ENCODE measurements at regions not wholly inside any gene's neighbourhood (a gene's known extent, or its start where the extent isn't known, plus 50 kb on each side); places are given as distances from the start of the nearest gene placed in this dataset.
"Not testable (repeated sequence)": the region's sequence is repeated elsewhere in the genome, so short reads cannot be mapped to it uniquely, and the experiment has no call there.

GRCh38 chr2:65778137-65778536 is 345.7 kb upstream of the SPRED2 start:
- no peak for DNase-seq

GRCh38 chr2:65775839-65776238 is 343.4 kb upstream of the SPRED2 start:
- no peak for DNase-seq

GRCh38 chr2:65767946-65768345 is 335.5 kb upstream of the SPRED2 start:
- no peak for DNase-seq

GRCh38 chr2:65766768-65767267 is 334.4 kb upstream of the SPRED2 start:
- DNase-seq, result no peak

GRCh38 chr2:65765376-65765775 is 333.0 kb upstream of the SPRED2 start:
- DNase-seq, result no peak

- DNase-seq, result no peak
These were observed 329.7 kb upstream of the SPRED2 start for GRCh38 chr2:65762068-65762467.

- no peak for DNase-seq
These were observed 321.8 kb upstream of the SPRED2 start for GRCh38 chr2:65754219-65754618.

- no peak for DNase-seq
These were observed 319.0 kb upstream of the SPRED2 start for GRCh38 chr2:65751408-65751807.

- DNase-seq, result no peak
These were observed 317.1 kb upstream of the SPRED2 start for GRCh38 chr2:65749545-65749944.

GRCh38 chr2:65747875-65748274 is 315.5 kb upstream of the SPRED2 start:
- DNase-seq, result not testable (repeated sequence)

GRCh38 chr2:65746931-65747675 is 314.7 kb upstream of the SPRED2 start:
- DNase-seq, result no peak

- DNase-seq, result no peak
These were observed 312.2 kb upstream of the SPRED2 start for GRCh38 chr2:65744477-65745200.

GRCh38 chr2:65742977-65743376 is 310.6 kb upstream of the SPRED2 start:
- no peak for DNase-seq

GRCh38 chr2:65739927-65740326 is 307.5 kb upstream of the SPRED2 start:
- no peak for DNase-seq

- DNase-seq, result no peak
These were observed 305.1 kb upstream of the SPRED2 start for GRCh38 chr2:65737452-65738011.

GRCh38 chr2:65731476-65731875 is 299.1 kb upstream of the SPRED2 start:
- DNase-seq, result no peak

GRCh38 chr2:65730186-65730585 is 297.8 kb upstream of the SPRED2 start:
- DNase-seq, result no peak

- DNase-seq, result no peak
These were observed 296.8 kb upstream of the SPRED2 start for GRCh38 chr2:65729246-65729645.

GRCh38 chr2:65728477-65729180 is 296.2 kb upstream of the SPRED2 start:
- DNase-seq, result no peak

- no peak for DNase-seq
These were observed 295.4 kb upstream of the SPRED2 start for GRCh38 chr2:65727816-65728215.

GRCh38 chr2:65727381-65727780 is 295.0 kb upstream of the SPRED2 start:
- DNase-seq, result no peak

GRCh38 chr2:65724752-65725151 is 292.4 kb upstream of the SPRED2 start:
- DNase-seq, result no peak

- DNase-seq, result no peak
These were observed 291.9 kb upstream of the SPRED2 start for GRCh38 chr2:65724336-65724735.
